ENCODE measurements at regions not wholly inside any gene's neighbourhood (a gene's known extent, or its start where the extent isn't known, plus 50 kb on each side); places are given as distances from the start of the nearest gene placed in this dataset.
"Not testable (repeated sequence)": the region's sequence is repeated elsewhere in the genome, so short reads cannot be mapped to it uniquely, and the experiment has no call there.

DNA sequence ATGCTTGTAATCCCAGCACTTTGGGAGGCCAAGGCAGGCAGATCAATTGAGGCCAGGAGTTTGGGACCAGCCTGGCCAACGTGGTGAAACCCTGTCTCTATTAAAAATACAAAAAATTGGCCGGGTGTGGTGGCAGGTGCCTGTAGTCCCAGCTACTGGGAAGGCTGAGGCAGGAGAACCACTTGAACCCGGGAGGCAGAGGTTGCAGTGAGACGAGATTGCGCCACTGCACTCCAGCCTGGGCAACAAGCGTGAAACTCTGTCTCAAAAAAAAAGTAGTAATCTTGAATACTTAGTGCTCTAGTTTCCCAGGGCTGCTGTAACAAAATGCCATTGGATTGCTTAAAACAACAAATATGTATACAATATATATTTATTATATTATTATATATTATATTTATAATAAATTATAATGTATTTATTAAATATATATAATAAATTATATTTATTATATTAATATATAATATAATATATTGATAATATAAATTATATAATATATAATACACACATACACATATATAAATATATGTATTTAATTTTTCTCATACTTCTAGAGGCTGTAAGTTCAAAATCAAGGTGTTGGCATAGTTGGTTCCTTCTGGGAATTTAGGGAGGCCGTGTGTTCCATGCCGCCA, 71.5 kb upstream of the HIVEP1 start:
- H3K4me3 ChIP-seq (ENCODE audit: low read length); H3K36me3 ChIP-seq (ENCODE audit: insufficient read depth, low read depth, low read length); H3K9me3 ChIP-seq (ENCODE audit: insufficient read depth, low read depth, low read length); H3K4me1 ChIP-seq (ENCODE audit: insufficient read depth, low read length); H3K27ac ChIP-seq (ENCODE audit: low read length); H3K27me3 ChIP-seq (ENCODE audit: insufficient read depth, low read length); H3K9ac ChIP-seq (ENCODE audit: low read depth, low read length): not testable (repeated sequence)

DNA sequence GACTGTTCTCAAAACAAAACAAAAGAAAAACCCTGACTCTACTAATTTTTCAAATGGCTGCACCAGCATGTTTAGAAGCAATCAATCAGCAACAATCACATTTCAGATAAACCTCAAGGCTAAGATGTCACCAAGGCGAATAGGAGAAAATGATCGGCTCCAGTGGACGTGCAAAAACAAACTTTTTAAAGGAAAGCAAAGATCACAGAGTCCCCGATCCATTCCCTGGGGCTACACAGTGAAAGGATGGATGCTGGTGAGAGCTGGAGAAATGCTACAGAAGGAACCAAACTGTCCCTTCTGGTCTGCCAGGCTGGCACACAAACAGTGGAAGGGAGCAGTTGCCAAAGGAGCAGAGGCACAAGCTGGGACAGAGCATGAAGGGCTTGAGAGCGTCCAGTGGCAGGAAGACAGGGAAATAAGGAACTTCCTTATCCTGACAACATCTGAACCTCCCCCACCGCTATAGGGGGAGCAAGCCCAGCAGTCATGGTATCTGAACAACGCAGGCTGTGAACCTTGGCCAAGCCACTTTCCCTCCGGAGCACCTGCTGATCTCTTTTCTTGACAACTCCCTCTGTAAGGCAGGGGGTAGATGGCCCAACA, 73.7 kb upstream of the HIVEP1 start:
- no peaks in the 10 kb centered on the region for H3K27me3 ChIP-seq (ENCODE audit: insufficient read depth, low read length)
- H3K4me3 ChIP-seq (ENCODE audit: low read length): peak overlapping the region; percentile 42; the same call in 1 of the 2 replicates
- H3K9me3 ChIP-seq (ENCODE audit: insufficient read depth, low read depth, low read length): no peaks in the 10 kb centered on the region
- H3K9ac ChIP-seq (ENCODE audit: low read depth, low read length): peak overlapping the region; percentile 55; the same call in 1 of the 2 replicates
- H3K4me1 ChIP-seq (ENCODE audit: insufficient read depth, low read length): peaks cover 9% of the 10 kb centered on the region; the same call in 1 of the 2 replicates
- H3K36me3 ChIP-seq (ENCODE audit: insufficient read depth, low read depth, low read length): no peaks in the 10 kb centered on the region
- H3K27ac ChIP-seq (ENCODE audit: low read length): no peak overlapping the region

DNA sequence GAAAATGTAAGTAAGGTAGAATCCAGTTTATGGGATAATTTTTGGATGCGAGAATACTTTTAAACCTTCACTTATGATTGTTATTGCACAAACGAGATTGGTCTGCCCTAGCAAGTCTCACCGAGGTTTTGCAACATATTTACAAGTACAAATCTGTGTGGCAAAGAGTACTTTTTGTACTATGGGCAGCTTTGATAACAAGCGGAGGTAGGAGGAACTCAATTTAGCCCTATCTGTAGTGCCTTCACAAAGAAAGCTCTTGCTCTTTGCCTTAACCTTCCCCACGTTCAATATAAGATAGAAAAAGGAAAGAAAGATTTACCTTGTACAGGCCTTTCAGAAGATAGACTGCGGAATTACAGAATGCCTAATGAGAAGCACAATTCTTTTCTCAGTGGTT, 77.5 kb upstream of the HIVEP1 start:
- no peak overlapping the region for H3K9ac ChIP-seq (ENCODE audit: low read depth, low read length)

DNA sequence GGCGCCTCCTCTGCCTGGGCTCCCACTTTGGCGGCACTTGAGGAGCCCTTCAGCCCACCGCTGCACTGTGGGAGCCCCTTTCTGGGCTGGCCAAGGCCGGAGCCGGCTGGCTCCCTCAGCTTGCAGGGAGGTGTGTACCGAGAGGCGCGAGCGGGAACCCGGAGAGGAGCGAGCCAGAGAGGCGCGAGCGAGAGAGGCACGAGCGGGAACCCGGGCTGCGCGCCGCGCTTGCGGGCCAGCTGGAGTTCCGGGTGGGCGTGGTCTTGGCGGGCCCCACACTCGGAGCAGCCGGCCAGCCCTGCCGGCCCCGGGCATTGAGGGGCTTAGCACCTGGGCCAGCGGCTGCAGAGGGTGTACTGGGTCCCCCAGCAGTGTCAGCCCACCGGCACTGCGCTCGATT, 79.2 kb upstream of the HIVEP1 start:
- H3K9me3 ChIP-seq (ENCODE audit: insufficient read depth, low read depth, low read length); H3K27me3 ChIP-seq (ENCODE audit: insufficient read depth, low read length); H3K9ac ChIP-seq (ENCODE audit: low read depth, low read length); H3K4me1 ChIP-seq (ENCODE audit: insufficient read depth, low read length); H3K4me3 ChIP-seq (ENCODE audit: low read length); H3K36me3 ChIP-seq (ENCODE audit: insufficient read depth, low read depth, low read length); H3K27ac ChIP-seq (ENCODE audit: low read length): not testable (repeated sequence)

More for the DNA sequence above, 77.5 kb upstream of the HIVEP1 start:
- Histone ChIP-seq H3K4me1 (ENCODE audit: insufficient read depth, low read length) (peaks cover 9% of the 10 kb centered on the region; the same call in 1 of the 2 replicates), H3K9me3 (ENCODE audit: insufficient read depth, low read depth, low read length) (no peaks in the 10 kb centered on the region), H3K4me3 (ENCODE audit: low read length) (no peak overlapping the region), H3K36me3 (ENCODE audit: insufficient read depth, low read depth, low read length) (no peaks in the 10 kb centered on the region), H3K27me3 (ENCODE audit: insufficient read depth, low read length) (no peaks in the 10 kb centered on the region), H3K27ac (ENCODE audit: low read length) (no peak overlapping the region)

DNA sequence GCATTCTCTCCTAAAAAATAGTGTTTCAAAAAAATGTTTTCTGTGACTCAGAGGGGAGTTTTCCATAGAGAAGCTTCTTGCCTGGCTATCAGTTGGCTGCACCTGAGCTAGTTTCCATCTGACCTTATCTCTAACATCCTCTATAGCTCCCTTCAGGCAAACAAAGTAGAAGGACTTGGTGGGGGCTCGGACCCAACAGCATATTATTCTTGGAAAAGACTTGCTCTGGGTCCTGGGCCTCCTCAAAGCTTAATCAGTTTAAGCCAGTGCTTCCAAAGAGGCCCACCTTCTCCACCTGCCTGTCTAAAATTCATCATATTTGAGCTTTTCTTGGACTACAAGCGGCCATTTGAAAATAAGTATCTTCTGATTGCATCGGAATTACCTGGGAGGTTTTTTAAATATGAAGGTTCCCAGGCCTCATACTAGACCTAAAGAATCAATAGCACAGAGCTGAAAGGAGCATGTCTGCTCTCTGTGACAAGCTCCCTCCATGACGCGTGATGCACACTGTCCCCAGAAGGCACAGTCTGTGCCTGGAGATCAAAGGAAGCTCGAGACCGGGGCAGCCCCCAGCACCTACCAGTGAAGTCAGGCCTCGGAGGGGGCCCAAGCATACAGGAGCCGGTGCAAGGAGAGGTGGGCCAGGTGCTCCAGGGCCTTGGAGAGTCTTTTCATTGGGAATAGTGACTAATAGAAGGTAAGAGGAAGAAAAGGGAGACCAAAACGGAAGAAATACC, 80.6 kb upstream of the HIVEP1 start:
- Histone ChIP-seq H3K9me3 (ENCODE audit: insufficient read depth, low read depth, low read length) (no peaks in the 10 kb centered on the region), H3K4me3 (ENCODE audit: low read length) (no peak overlapping the region), H3K9ac (ENCODE audit: low read depth, low read length) (no peak overlapping the region), H3K27ac (ENCODE audit: low read length) (no peak overlapping the region), H3K4me1 (ENCODE audit: insufficient read depth, low read length) (0 out of 2 replicates have a peak, but pooled peaks cover 2% of the 10 kb centered on the region), H3K27me3 (ENCODE audit: insufficient read depth, low read length) (no peaks in the 10 kb centered on the region), H3K36me3 (ENCODE audit: insufficient read depth, low read depth, low read length) (no peaks in the 10 kb centered on the region)

DNA sequence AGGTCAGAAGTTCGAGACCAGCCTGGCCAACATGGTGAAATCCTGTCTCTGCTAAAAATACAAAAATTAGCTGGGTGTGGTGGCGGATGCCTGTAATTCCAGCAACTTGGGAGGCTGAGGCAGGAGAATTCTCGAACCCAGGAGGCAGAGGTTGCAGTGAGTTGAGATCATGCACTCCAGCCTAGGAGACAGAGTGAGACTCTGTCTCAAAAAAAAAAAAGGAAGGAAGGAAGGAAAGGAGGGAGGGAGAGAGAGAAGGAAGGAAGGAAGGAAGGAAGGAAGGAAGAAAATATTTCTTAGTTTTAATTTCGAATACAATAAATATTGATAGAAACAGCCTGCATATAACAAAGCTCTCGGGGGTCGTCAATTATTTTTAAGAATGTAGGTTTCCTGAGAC, 81.3 kb upstream of the HIVEP1 start:
- not testable (repeated sequence) for H3K27me3 ChIP-seq (ENCODE audit: insufficient read depth, low read length); H3K4me3 ChIP-seq (ENCODE audit: low read length); H3K36me3 ChIP-seq (ENCODE audit: insufficient read depth, low read depth, low read length); H3K27ac ChIP-seq (ENCODE audit: low read length); H3K9me3 ChIP-seq (ENCODE audit: insufficient read depth, low read depth, low read length); H3K9ac ChIP-seq (ENCODE audit: low read depth, low read length); H3K4me1 ChIP-seq (ENCODE audit: insufficient read depth, low read length)

DNA sequence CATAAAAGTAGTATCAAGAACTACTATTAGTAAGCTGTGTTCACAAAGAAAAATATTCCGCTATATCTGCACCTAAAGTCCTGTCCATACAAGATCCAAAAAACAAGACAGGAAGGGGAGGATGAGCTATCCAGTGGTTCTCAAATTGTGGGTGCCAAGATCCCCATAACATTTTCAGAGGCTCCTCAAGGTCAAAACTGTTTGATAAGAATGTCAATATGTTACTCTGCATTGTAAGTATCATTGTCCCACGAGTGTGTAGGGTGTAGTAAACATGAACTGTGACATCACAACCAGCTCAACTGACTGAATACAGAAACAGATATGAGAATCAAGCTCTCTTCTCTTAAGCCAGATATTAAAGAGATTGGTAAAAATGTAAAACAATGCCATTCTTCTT, 81.9 kb upstream of the HIVEP1 start:
- Histone ChIP-seq H3K9ac (ENCODE audit: low read depth, low read length) (no peak overlapping the region), H3K27ac (ENCODE audit: low read length) (no peak overlapping the region)

DNA sequence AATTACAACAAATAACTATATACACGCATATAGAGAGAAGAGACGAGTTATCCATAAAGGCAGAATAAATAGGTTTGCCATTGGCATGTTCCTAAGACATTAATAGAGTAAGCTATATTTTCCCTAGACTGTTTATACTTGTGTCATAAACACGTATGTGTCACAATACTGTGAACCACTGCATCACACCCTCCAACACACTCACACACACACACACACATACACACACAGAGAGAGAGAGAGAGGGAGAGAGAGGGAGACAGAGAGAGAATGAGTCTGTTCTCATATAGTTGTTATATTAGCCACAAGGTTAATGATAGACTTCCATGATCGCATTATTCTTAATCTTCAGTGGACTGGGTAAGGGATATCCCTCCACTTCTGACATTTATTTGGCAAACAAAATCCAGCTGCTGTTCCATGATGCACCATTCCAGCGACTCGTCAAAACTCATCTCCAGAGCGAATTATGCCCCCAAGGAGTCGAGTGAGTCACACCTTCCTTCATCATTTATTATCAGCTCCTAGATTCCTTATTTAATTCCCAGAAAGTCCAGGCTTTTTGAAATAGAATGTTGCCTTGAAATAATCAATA, 82.8 kb upstream of the HIVEP1 start:
- Histone ChIP-seq H3K9me3 (ENCODE audit: insufficient read depth, low read depth, low read length) (no peaks in the 10 kb centered on the region), H3K27ac (ENCODE audit: low read length) (no peak overlapping the region), H3K9ac (ENCODE audit: low read depth, low read length) (no peak overlapping the region), H3K27me3 (ENCODE audit: insufficient read depth, low read length) (no peaks in the 10 kb centered on the region), H3K36me3 (ENCODE audit: insufficient read depth, low read depth, low read length) (no peaks in the 10 kb centered on the region), H3K4me1 (ENCODE audit: insufficient read depth, low read length) (0 out of 2 replicates have a peak, but pooled peaks cover 2% of the 10 kb centered on the region), H3K4me3 (ENCODE audit: low read length) (no peak overlapping the region)

More for the DNA sequence above, 81.9 kb upstream of the HIVEP1 start:
- H3K4me1 ChIP-seq (ENCODE audit: insufficient read depth, low read length): 0 out of 2 replicates have a peak, but pooled peaks cover 2% of the 10 kb centered on the region
- no peaks in the 10 kb centered on the region for H3K36me3 ChIP-seq (ENCODE audit: insufficient read depth, low read depth, low read length)
- no peak overlapping the region for H3K4me3 ChIP-seq (ENCODE audit: low read length)
- H3K9me3 ChIP-seq (ENCODE audit: insufficient read depth, low read depth, low read length): no peaks in the 10 kb centered on the region
- no peaks in the 10 kb centered on the region for H3K27me3 ChIP-seq (ENCODE audit: insufficient read depth, low read length)

DNA sequence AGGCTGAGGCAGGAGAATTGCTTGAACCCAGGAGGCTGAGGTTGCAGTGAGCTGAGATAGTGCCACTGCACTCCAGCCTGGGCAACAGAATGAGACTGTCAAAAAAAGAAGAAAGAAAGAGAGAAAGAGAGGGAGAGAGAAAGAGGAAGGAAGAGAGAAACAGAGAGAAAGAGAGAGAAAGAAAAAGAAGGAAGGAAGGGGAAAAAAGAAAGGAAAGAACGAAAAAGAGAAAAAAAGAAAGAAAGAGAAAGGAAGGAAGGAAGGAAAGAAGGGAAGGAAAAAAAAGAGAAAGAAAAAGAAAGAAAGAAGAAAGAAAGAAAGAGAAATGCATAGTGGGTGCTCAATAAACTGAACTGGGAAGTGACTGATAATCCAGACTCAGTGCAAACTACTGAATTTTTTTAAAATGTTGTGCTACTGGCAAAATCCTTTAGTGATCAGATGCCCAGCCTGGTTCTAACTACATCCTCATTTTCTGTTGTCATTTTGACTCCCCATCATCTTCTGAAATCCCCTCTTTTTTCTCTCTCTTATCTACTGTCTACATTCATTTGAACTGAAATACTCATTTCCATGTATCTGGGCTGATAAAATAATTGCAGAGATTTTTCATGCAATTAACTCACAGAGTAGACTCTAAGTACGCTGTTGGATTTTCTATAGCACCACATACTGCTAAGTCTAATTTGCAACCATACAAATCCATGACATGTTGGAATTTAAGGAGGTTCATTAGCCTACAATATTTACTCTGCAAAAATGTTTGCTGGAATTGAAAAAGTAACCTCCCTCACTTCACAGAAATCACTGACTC, 85.3 kb upstream of the HIVEP1 start:
- H3K9me3 ChIP-seq (ENCODE audit: insufficient read depth, low read depth, low read length): no peaks in the 10 kb centered on the region
- H3K9ac ChIP-seq (ENCODE audit: low read depth, low read length): no peak overlapping the region
- no peak overlapping the region for H3K4me3 ChIP-seq (ENCODE audit: low read length)
- no peaks in the 10 kb centered on the region for H3K36me3 ChIP-seq (ENCODE audit: insufficient read depth, low read depth, low read length)
- no peaks in the 10 kb centered on the region for H3K27me3 ChIP-seq (ENCODE audit: insufficient read depth, low read length)
- 0 out of 2 replicates have a peak, but pooled peaks cover 2% of the 10 kb centered on the region for H3K4me1 ChIP-seq (ENCODE audit: insufficient read depth, low read length)
- no peak overlapping the region for H3K27ac ChIP-seq (ENCODE audit: low read length)

DNA sequence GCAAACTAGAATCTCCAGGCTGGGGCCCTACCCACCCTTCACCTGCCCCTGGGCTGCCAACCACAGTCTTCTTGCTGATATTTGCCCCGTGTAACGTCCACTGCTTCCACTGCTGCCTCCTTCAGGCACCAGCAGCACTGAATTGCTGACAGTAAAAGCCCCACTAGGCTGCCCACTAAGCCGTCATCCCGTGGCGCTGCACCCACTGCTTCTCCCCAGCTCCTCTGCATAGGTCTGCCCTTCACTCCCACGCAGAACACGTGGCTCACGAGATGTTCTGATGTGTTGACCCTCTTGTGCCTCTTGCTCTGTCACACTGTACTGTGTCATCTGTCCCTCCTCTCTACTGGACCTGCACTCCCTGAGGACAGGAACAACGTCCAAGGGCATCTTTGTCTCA, 86.3 kb upstream of the HIVEP1 start:
- Histone ChIP-seq H3K27me3 (ENCODE audit: insufficient read depth, low read length) (no peaks in the 10 kb centered on the region), H3K36me3 (ENCODE audit: insufficient read depth, low read depth, low read length) (no peaks in the 10 kb centered on the region), H3K9me3 (ENCODE audit: insufficient read depth, low read depth, low read length) (no peaks in the 10 kb centered on the region), H3K9ac (ENCODE audit: low read depth, low read length) (no peak overlapping the region), H3K27ac (ENCODE audit: low read length) (no peak overlapping the region), H3K4me3 (ENCODE audit: low read length) (no peak overlapping the region), H3K4me1 (ENCODE audit: insufficient read depth, low read length) (0 out of 2 replicates have a peak, but pooled peaks cover 2% of the 10 kb centered on the region)

DNA sequence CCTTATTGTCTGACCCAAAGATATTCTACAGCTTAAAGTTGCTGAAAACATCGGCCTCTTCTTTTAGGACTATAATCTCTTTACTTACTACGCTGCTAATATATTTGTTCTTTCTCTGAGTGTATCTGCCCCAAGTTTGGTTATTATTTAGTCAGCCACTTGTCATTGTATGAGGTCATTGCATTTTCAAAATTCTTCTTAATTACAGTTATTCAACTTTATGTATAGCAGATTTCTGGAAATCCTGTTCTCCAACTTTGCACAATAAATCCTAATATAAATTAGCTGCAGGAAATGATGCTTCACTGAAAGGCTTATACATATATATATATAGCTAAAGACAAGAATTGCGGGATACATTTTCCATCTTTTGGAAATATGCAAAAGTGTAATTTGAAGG, 88.5 kb upstream of the HIVEP1 start:
- Histone ChIP-seq H3K27ac (ENCODE audit: low read length) (no peak overlapping the region), H3K36me3 (ENCODE audit: insufficient read depth, low read depth, low read length) (no peaks in the 10 kb centered on the region), H3K9me3 (ENCODE audit: insufficient read depth, low read depth, low read length) (no peaks in the 10 kb centered on the region), H3K27me3 (ENCODE audit: insufficient read depth, low read length) (no peaks in the 10 kb centered on the region), H3K4me3 (ENCODE audit: low read length) (no peak overlapping the region), H3K4me1 (ENCODE audit: insufficient read depth, low read length) (peaks cover 8% of the 10 kb centered on the region; the same call in 1 of the 2 replicates), H3K9ac (ENCODE audit: low read depth, low read length) (no peak overlapping the region)
